ENCODE measurements at regions not wholly inside any gene's neighbourhood (a gene's known extent, or its start where the extent isn't known, plus 50 kb on each side); places are given as distances from the start of the nearest gene placed in this dataset.
"Not testable (repeated sequence)": the region's sequence is repeated elsewhere in the genome, so short reads cannot be mapped to it uniquely, and the experiment has no call there.

DNA sequence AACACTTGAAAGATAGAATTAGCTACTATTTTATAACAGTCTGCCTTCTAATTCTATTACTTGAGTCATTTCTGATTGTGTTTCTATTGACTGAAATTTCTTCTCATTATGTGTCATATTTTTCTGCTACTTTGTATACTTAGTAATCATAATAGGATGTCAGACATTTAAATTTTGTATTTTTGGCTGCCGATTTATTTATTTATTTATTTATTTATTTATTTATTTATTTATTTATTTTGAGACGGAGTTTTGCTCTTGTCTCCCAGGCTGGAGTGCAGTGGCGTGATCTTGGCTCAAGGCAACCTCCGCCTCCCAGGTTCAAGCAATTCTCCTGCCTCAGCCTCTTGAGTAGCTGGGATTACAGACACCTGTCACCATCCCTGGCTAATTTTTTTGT is 1119.0 kb upstream of the CITED2 start:
- TF ChIP-seq, protein P1, sequence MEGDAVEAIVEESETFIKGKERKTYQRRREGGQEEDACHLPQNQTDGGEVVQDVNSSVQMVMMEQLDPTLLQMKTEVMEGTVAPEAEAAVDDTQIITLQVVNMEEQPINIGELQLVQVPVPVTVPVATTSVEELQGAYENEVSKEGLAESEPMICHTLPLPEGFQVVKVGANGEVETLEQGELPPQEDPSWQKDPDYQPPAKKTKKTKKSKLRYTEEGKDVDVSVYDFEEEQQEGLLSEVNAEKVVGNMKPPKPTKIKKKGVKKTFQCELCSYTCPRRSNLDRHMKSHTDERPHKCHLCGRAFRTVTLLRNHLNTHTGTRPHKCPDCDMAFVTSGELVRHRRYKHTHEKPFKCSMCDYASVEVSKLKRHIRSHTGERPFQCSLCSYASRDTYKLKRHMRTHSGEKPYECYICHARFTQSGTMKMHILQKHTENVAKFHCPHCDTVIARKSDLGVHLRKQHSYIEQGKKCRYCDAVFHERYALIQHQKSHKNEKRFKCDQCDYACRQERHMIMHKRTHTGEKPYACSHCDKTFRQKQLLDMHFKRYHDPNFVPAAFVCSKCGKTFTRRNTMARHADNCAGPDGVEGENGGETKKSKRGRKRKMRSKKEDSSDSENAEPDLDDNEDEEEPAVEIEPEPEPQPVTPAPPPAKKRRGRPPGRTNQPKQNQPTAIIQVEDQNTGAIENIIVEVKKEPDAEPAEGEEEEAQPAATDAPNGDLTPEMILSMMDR (IDR thresholded peaks at IDR 0.05; ENCODE audit: poor library complexity, severe bottlenecking) = not testable (repeated sequence)
- TF ChIP-seq RAD21 (conservative IDR thresholded peaks at IDR 0.05); EZH2 (IDR thresholded peaks at IDR 0.05; ENCODE audit: borderline replicate concordance, insufficient read depth, low read length, poor library complexity, severe bottlenecking): not testable (repeated sequence)

Data from neural cell (in vitro differentiated cells).